Naive thymus-derived CD4-positive, alpha-beta T cell (primary cell): ENCODE measurements at regions not wholly inside any gene's neighbourhood (a gene's known extent, or its start where the extent isn't known, plus 50 kb on each side); places are given as distances from the start of the nearest gene placed in this dataset.
"Not testable (repeated sequence)": the region's sequence is repeated elsewhere in the genome, so short reads cannot be mapped to it uniquely, and the experiment has no call there.

ENCODE experiments used
- ATAC-seq: fragments of 150-1000 bp; cut with Tn5 transposase; 2 replicates; pipeline ENCODE4 v1.10.0; 2021; ENCODE audit warnings: mild to moderate bottlenecking, moderate library complexity
- CTCF ChIA-PET: fragments of 350-600 bp; sonication (Branson Sonifier 250); formaldehyde crosslinking; loops from one replicate; lab custom pipeline; 2021; ENCODE audit warnings: antibody characterized with exemption; lab: Charles Lee
- POLR2A ChIA-PET: fragments of 350-600 bp; sonication (Branson Sonifier 250); formaldehyde crosslinking; loops from one replicate; lab custom pipeline; 2021; ENCODE audit warnings: antibody characterized with exemption, inconsistent platforms; lab: Charles Lee
- DNase-seq, 9 donors: peaks; one replicate each; pipeline versions ENCODE4 v3.0.0 to v3.0.0-alpha.2; 2020 to 2022; ENCODE audit warnings: mixed read lengths in 1 of 9
- H3K27ac ChIP-seq: one replicate; pipeline ENCODE4 v1.7.0; 2013; ENCODE audit warnings: mild to moderate bottlenecking, low read depth, low read length, moderate library complexity
- H3K27me3 ChIP-seq, 2 donors: one replicate each; pipeline ENCODE4 v1.7.0; 2013; ENCODE audit warnings: low read length in 2 of 2, mild to moderate bottlenecking in 2 of 2, moderate library complexity in 2 of 2; ENCODE audit not compliant: control insufficient read depth in 2 of 2, insufficient read depth in 2 of 2
- H3K36me3 ChIP-seq, 3 experiments: 1 replicate in 2 of 3; 2 replicates in 1 of 3; pipeline ENCODE4 v1.7.0; 2013; ENCODE audit warnings: low read length in 3 of 3, mild to moderate bottlenecking in 3 of 3, moderate library complexity in 1 of 3; ENCODE audit not compliant: insufficient read depth in 3 of 3, control insufficient read depth in 2 of 3
- H3K4me1 ChIP-seq, 2 donors: one replicate each; pipeline ENCODE4 v1.7.0; 2013; ENCODE audit warnings: low read length in 2 of 2, mild to moderate bottlenecking in 2 of 2, moderate library complexity in 1 of 2; ENCODE audit not compliant: control insufficient read depth in 2 of 2, insufficient read depth in 2 of 2
- H3K4me3 ChIP-seq: 2 replicates; pipeline ENCODE4 v1.7.0; 2013; ENCODE audit warnings: mild to moderate bottlenecking, low read length
- H3K9me3 ChIP-seq, 3 experiments: 1 replicate in 2 of 3; 2 replicates in 1 of 3; pipeline ENCODE4 v1.7.0; 2013; ENCODE audit warnings: low read length in 3 of 3; ENCODE audit not compliant: control insufficient read depth in 2 of 3
- H3K27ac Mint-ChIP-seq, 9 donors: one replicate each; pipeline ENCODE4 v1.8.0; 2020 to 2022; ENCODE audit warnings: mixed read lengths in 9 of 9, mild to moderate bottlenecking in 8 of 9, moderate library complexity in 5 of 9, inconsistent platforms in 2 of 9
- H3K27me3 Mint-ChIP-seq, 5 donors: one replicate each; pipeline ENCODE4 v1.8.0; 2021 to 2022; ENCODE audit warnings: mixed read lengths in 5 of 5, mild to moderate bottlenecking in 1 of 5
- H3K36me3 Mint-ChIP-seq, 5 donors: one replicate each; pipeline ENCODE4 v1.8.0; 2020 to 2022; ENCODE audit warnings: mixed read lengths in 5 of 5, mild to moderate bottlenecking in 3 of 5, inconsistent platforms in 1 of 5
- H3K4me1 Mint-ChIP-seq, 7 donors: one replicate each; pipeline ENCODE4 v1.8.0; 2020 to 2022; ENCODE audit warnings: mixed read lengths in 7 of 7, mild to moderate bottlenecking in 3 of 7, inconsistent platforms in 1 of 7
- H3K4me3 Mint-ChIP-seq, 10 donors: one replicate each; pipeline ENCODE4 v1.8.0; 2020 to 2022; ENCODE audit warnings: mild to moderate bottlenecking in 10 of 10, mixed read lengths in 10 of 10, moderate library complexity in 6 of 10, inconsistent platforms in 2 of 10
- H3K9me3 Mint-ChIP-seq, 11 donors: one replicate each; pipeline ENCODE4 v1.8.0; 2020 to 2022; ENCODE audit warnings: mixed read lengths in 11 of 11, mild to moderate bottlenecking in 4 of 11, inconsistent platforms in 1 of 11, moderate library complexity in 1 of 11
- intact Hi-C, 2 donors: fragments of 100-400 bp; cut with micrococcal nuclease; formaldehyde crosslinking; loops; one replicate each; pipeline ENCODE4 v1.15.1; 2023

DNA sequence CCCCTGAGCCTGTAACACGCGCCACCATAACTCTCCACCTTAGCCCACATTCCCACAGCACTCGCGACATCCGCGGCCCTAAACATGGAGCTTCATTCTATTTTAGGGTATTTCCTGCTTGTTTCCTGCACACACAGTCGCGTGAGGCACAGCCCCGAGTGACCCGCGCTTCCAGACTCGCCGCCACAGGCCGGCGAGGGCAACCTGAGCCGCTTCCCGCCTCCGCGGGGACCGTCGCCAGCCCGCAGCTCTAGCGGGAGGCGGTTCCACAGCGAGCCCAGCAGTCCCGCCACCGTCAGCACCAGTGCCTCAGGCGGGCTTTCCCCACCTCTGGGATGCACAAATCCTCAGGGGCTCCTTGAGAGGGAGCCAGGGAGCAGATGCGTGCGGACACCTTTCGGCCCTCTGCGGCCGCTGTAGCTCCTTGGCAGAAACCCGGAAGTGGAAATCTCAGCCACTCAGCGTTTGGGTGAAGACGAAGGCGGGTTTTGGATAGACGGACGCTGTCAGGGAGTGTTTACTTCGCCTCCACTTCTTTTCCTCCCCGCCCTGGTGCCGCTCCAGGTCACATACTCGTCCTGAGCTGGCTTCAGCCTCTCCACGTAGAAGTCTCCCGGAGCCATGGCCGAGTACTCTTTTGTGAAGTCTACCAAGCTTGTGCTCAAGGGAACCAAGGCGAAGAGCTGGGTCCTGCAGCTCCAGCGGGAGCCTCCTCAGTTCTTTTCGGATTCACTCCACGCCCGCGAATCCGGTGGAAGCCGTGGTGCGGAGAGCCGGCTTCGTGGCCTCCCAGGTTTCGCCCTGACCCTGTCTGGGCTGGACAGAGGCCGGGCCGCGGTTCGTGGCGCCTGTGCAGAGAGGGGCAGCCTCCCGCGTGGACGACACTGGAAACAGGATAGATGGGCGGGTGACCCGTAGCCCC is 2177.4 kb upstream of the DEFB115 start:
- no peaks in the 10 kb centered on the region for H3K27me3 Mint-ChIP-seq
- H3K4me1 Mint-ChIP-seq = peaks cover 0 to 3% (median 0%) of the 10 kb centered on the region in 7 donors
- peak overlapping the region in 2 of 9 donors; percentile 7 to 68 for H3K27ac Mint-ChIP-seq
- H3K36me3 ChIP-seq = no peaks in the 10 kb centered on the region
- no peak overlapping the region for H3K27ac ChIP-seq
- H3K4me3 Mint-ChIP-seq = peak overlapping the region in 4 of 10 donors; percentile 48 to 88 (median 69)
- H3K9me3 ChIP-seq = peaks cover 0 to 5% (median 0%) of the 10 kb centered on the region in 3 experiments
- peak in 4 of 9 donors; percentile 9 to 21 (median 12) for DNase-seq
- intact Hi-C loops = no loop called here
- peaks cover 0 to 4% (median 0%) of the 10 kb centered on the region in 5 donors for H3K36me3 Mint-ChIP-seq
- H3K4me1 ChIP-seq = no peaks in the 10 kb centered on the region
- H3K27me3 ChIP-seq = no peaks in the 10 kb centered on the region
- H3K4me3 ChIP-seq = peak overlapping the region; percentile 25
- H3K9me3 Mint-ChIP-seq = peaks cover 8 to 49% (median 25%) of the 10 kb centered on the region in 11 donors
- peak; percentile 69 for ATAC-seq
- ChIA-PET CTCF (no interaction called here), POLR2A (no interaction called here)

DNA sequence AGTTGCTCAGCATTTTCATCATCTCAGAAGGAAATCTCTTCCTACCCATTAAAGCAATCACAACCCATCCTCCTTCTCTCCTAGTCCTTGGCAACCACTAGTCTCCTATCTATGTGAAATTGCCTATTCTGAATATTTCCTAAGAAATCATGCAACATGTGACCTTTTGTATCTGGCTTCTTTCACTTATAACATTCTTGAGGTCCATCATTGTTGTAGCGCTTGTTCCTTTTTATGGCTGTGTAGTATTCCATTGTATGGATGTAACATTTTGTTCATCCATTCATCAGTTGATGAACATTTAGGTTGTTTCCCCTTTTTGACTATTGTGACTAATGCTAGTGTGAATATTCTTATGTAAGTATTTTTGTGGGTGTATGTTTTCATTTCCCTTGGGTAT is 2175.8 kb upstream of the DEFB115 start:
- peaks cover 10 to 53% (median 28%) of the 10 kb centered on the region in 11 donors for H3K9me3 Mint-ChIP-seq
- H3K4me3 ChIP-seq, H3K27ac ChIP-seq, H3K27ac Mint-ChIP-seq, H3K4me1 ChIP-seq, H3K36me3 ChIP-seq, H3K9me3 ChIP-seq, CTCF ChIA-PET, H3K36me3 Mint-ChIP-seq, H3K27me3 ChIP-seq, intact Hi-C loops, ATAC-seq, DNase-seq, POLR2A ChIA-PET, H3K4me1 Mint-ChIP-seq, H3K27me3 Mint-ChIP-seq: not testable (repeated sequence)
- H3K4me3 Mint-ChIP-seq = peak overlapping the region in 2 of 10 donors; percentile 10 to 19

DNA sequence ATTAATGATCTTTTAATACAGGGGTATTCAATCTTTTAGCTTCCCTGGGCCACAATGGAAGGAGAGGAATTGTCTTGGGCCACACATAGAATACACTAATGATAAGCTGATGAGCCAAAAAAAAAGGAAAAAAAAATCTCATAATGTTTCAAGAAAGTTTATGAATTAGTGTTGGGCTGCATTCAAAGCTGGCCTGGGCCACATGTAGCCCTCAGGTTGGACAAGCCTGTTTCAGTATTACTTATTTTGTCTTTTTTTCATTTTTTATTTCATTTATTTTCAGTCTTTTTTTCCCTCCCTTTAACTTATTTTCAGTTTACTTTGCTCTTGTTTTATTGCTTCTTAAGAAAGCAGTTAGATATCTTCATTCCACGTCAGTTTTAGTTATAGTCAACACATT is 2171.8 kb upstream of the DEFB115 start:
- peaks cover 0 to 3% (median 0%) of the 10 kb centered on the region in 7 donors for H3K4me1 Mint-ChIP-seq
- no peaks in the 10 kb centered on the region for H3K4me1 ChIP-seq
- no peak overlapping the region for H3K4me3 ChIP-seq
- no peak for ATAC-seq
- intact Hi-C loops = no loop called here
- H3K27me3 ChIP-seq = no peaks in the 10 kb centered on the region
- H3K27ac ChIP-seq = no peak overlapping the region
- H3K36me3 Mint-ChIP-seq = peaks cover 0 to 4% (median 0%) of the 10 kb centered on the region in 5 donors
- CTCF ChIA-PET = no interaction called here
- peaks cover 0 to 4% (median 0%) of the 10 kb centered on the region in 3 experiments for H3K9me3 ChIP-seq
- H3K36me3 ChIP-seq = no peaks in the 10 kb centered on the region
- H3K27ac Mint-ChIP-seq = no peak overlapping the region
- H3K4me3 Mint-ChIP-seq = no peak overlapping the region
- peaks cover 9 to 52% (median 27%) of the 10 kb centered on the region in 11 donors for H3K9me3 Mint-ChIP-seq
- no peak for DNase-seq
- POLR2A ChIA-PET = no interaction called here
- H3K27me3 Mint-ChIP-seq = no peaks in the 10 kb centered on the region

DNA sequence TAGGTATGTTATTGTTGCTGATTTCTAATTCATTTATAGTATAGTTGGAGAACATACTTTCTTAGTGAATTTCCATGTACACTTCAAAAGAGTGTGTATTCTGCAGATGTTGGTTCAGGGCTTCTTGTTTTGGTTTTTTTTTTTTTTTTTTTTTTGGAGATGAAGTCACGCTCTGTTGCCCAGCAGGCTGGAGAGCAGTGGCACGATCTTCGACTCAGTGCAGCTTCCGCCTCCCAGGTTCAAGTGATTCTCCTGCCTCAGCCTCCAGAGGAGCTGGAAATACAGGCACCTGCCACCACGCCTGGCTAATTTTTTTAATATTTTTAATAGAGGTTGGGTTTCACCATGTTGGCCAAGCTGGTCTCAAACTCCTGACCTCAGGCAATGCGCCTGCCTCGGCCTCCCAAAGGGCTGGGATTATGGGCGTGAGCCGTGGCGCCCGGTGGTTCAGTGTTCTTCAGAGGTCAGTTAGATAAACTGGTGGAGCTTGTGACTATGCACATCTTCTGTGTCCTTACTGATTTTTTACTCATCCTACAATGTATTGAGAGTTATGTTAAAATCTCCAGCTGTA is 2171.2 kb upstream of the DEFB115 start:
- H3K9me3 ChIP-seq, H3K4me1 Mint-ChIP-seq, ATAC-seq, H3K27me3 ChIP-seq, H3K36me3 ChIP-seq, DNase-seq, H3K36me3 Mint-ChIP-seq, H3K27ac ChIP-seq, H3K4me3 Mint-ChIP-seq, H3K4me3 ChIP-seq, intact Hi-C loops, POLR2A ChIA-PET, CTCF ChIA-PET, H3K27me3 Mint-ChIP-seq, H3K4me1 ChIP-seq, H3K27ac Mint-ChIP-seq: not testable (repeated sequence)
- H3K9me3 Mint-ChIP-seq = peaks cover 9 to 55% (median 29%) of the 10 kb centered on the region in 11 donors

DNA sequence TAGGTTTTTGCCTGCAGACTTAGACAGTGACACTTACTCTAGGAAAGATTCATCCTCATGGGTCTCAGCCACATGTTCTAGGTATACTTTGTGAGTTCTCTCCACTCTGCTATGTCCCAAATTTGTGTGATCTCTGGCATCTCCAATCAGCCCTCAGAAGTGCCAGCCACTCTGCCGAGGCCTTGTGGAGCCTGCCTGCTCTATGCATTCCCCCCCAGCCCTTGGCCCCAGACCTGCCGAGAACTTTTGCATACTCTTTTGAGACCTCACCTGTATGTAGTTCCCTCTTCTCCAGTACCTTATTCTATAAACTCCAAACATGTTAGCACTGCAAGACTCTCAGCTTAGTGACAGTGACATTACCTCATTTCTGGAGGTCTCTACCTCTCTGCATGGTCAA is 2170.5 kb upstream of the DEFB115 start:
- Mint-ChIP-seq H3K36me3 (peaks cover 0 to 4% (median 0%) of the 10 kb centered on the region in 5 donors), H3K27ac (no peak overlapping the region), H3K4me1 (no peaks in the 10 kb centered on the region), H3K4me3 (no peak overlapping the region), H3K9me3 (peaks cover 7 to 56% (median 27%) of the 10 kb centered on the region in 11 donors), H3K27me3 (no peaks in the 10 kb centered on the region)
- no peak overlapping the region for H3K4me3 ChIP-seq
- ChIA-PET POLR2A (no interaction called here), CTCF (no interaction called here)
- intact Hi-C loops = no loop called here
- H3K4me1 ChIP-seq = no peaks in the 10 kb centered on the region
- H3K36me3 ChIP-seq = no peaks in the 10 kb centered on the region
- no peak for DNase-seq
- no peak for ATAC-seq
- H3K27ac ChIP-seq = no peak overlapping the region
- peaks cover 0 to 4% (median 0%) of the 10 kb centered on the region in 3 experiments for H3K9me3 ChIP-seq
- H3K27me3 ChIP-seq = no peaks in the 10 kb centered on the region

DNA sequence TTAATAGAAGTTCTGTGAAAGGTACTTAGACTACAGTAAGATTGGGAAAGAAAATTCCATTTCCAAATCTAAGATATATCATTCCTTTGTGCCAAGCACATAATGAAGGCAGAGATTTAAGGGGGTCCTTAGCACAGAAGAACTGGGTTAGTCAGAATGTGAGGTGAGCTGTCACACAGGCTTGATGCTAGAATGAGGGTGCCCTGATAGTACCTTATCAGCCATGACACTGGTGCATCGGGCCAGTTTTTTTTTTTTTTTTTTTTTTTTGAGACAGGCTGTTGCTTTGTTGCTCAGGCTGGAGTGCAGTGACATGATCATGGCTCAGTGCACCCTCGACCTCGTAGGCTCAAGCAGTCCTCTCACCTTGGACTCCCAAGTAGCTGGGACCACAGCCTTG is 2169.6 kb upstream of the DEFB115 start:
- CTCF ChIA-PET = not testable (repeated sequence)

More for the DNA sequence above, 2169.6 kb upstream of the DEFB115 start:
- intact Hi-C loops, ATAC-seq, H3K4me1 ChIP-seq, DNase-seq, H3K4me3 Mint-ChIP-seq, POLR2A ChIA-PET, H3K36me3 ChIP-seq, H3K36me3 Mint-ChIP-seq, H3K27ac Mint-ChIP-seq, H3K27me3 Mint-ChIP-seq, H3K4me3 ChIP-seq, H3K9me3 ChIP-seq, H3K27ac ChIP-seq, H3K27me3 ChIP-seq, H3K4me1 Mint-ChIP-seq: not testable (repeated sequence)
- H3K9me3 Mint-ChIP-seq = peaks cover 7 to 52% (median 27%) of the 10 kb centered on the region in 11 donors
